G401.6 (cell line): ENCODE measurements at regions not wholly inside any gene's neighbourhood (a gene's known extent, or its start where the extent isn't known, plus 50 kb on each side); places are given as distances from the start of the nearest gene placed in this dataset.
"Not testable (repeated sequence)": the region's sequence is repeated elsewhere in the genome, so short reads cannot be mapped to it uniquely, and the experiment has no call there.

Source experiments
- FAIRE-seq: peaks from 2 replicates; lab custom pipeline; 2012; peaks lifted over from hg19 to GRCh38; lab: Jason Lieb, UNC

DNA sequence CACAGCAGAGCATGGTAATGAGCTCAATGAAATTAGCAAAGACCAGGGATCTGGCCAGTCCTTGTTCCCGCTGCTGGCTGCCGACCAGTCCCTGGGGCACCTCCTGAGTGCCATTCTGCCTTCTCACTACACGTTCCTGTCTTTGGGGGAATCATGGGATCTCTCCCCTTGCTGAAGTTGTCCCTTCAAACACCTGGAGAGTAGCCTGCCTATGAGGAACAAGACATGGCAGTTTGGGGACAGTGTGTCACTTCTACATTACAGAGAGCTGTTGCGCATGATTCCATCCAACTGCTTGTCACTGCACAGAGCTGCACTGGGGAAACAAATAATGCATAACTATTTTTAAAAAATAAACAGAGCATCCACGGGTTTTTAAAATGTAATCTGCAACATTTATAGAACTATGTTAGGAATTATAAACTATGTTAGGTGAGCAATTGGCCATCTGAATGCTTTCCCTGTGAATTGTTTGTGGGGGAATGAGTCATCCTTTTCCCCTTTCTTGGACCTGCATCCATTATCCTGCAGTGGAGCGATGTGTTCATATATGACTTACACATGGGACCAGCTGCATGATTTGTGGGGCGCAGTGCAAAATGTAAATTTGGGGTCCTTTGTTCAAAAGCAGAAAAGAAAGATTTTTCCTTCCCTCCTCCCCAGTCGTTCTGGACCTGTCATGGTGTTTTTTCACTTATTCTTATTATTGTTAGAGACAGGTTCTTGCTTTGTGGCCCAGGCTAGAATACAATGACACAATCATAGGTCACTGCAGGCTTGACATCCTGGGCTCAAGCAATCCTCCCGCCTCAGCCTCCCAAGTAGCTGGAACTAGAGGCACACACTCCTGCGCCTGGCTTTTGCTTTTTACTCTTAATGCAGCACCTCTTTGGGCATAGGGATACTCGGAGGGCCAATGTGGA lies 115.0 kb upstream of the TBL1X start:
- FAIRE-seq, result no peak

DNA sequence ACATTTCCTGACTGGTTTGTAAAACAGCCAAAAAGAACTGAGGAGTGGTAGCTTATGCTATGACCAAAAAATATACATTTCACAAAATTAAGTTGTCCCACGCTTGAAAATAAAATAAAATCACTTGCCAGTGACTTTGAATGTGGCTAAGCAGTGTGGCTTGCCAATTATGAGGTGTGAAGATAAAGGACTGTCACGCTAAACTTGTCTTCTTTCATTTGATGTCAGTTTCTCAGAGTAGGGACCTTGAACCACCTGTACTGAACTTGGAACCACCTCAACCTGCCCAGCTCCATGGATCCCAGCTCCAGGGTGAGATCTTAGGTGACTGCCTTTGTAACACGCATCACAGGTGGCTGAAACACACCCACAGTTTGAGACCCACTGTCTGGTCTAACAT lies 113.7 kb upstream of the TBL1X start:
- FAIRE-seq, result no peak

DNA sequence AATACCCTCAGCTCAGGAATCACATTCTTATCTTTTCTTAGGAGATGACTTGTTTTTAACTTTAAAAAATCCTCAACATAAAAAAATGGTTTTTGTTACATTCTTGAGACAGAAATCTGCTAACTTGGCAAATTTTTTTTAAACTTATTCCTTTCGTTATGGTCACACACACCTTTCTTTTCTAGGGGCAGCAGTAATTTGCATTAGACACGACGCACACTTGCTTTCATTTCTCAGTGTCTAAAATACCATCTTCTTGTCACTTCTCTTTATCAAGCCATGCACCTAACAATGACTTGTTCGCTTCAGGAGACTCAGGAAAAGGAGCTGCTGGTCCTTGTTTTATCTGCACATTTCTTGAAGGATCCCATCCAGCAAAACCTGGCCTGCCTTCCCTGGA lies 112.6 kb upstream of the TBL1X start:
- FAIRE-seq, result no peak

DNA sequence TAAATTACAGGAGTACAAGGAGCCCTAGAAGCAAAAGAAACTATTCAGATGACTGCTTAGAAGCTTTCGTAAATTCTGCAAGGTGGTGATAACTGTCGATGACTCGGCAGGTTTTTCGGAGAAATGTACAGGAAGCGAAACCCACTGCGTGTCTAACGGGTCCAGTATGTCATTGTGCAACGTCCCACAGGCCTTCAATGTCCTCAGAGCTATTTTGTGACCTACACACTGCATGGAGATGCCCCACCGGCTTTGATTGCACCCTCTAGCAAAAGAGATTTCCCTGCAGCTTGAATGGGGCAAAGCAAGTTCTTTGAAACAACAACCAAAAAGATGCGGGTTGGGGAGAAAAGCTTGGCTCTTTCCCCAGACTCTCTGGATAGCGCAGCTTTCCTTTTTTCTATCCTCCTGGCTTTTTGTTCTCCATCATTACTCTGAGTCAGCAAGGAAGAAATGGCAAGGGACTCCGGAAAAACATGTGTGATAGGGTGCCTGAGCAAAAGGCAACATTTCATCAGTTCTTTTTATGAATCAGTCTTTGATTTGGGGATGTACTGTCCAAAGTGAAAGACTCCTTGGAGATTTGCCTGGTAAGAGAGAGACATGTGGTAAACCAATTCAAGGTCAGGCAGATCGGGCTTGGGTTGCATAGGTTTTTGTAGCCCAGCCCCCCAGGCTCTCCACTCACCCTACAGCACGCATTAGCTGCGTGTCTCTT lies 112.0 kb upstream of the TBL1X start:
- no peak for FAIRE-seq

DNA sequence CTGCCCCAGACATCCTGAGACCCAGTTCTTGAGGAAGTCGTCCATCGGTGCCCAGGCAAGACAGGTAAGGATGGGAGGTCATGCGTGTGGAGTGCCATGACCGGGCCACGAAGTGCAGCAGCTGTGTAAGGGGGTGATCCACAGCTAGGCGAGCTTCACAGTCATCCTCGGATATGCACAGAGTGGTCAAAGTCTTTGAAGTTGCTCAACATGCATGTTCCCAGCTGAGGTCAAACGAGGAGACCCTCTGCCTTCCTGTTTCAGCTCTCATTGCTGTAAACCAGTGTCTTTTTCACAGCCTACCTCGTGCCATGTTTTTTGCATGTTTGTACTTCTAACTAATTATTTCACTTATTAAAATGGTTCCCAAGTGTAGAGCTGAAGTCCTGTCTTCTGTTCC lies 109.9 kb upstream of the TBL1X start:
- no peak for FAIRE-seq

DNA sequence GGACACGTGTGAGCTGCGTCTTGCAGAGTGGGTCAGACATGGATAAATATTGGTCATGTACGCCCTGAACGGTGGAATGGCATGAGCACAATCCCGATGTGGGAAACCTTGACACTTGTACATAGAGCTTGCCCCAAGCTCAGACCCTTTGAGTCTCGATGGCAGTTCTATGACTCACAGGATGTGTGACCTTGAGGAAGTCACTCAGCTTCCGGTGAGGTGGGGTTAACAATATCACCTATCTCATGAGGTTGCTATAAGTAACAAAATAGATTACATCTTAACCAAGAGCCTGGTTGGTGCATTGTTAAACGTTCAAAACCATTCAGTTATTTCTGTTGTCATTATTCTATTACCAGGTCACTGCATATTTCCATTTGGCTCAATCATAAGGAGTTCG lies 109.1 kb upstream of the TBL1X start:
- FAIRE-seq, result no peak

DNA sequence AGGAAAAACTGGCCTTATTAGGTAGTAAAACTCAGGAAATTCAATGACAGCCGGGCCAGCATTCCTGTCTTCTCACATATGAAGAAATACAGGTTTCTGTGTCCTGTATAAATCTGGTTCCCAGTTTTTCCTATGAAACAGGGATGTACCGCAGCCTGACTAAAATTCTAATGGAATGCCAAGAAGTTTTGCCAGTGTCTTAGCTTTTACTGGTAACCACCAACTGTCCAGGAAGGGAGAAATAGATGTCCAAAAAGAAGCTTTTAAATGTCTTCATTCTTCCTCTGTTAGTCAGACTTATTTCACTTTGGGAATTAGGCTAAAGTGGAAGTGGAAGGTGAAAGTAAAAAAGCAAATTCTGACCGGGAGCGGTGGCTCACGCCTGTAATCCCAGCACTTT lies 108.0 kb upstream of the TBL1X start:
- no peak for FAIRE-seq

DNA sequence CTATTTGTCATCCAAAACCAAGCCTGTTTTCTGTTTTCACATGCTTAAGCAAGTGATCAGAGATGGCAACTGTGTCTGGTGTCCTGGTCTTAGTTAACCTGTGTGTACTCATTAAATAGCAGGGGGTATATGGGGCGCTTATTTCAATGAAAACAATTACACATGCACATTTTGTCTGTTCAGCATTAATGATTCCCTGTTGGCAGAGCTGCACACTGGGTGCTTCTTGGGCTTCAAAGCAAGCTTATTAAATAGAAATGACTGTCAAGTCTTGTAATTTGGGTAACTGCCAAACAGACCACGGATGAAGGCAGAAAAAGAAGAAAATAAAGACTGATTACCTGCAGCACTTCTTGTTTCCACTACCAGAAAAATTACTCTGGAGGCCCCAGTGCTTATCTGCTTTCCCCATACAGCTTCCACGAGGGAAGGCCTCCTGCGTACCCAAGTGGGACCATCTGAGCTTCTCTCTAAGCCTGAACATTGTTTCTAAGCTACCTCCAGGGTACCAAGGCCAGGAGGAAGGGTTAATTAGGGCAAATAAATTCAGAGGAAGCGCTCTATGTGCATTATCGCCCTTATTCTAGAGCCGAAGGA lies 107.2 kb upstream of the TBL1X start:
- no peak for FAIRE-seq

DNA sequence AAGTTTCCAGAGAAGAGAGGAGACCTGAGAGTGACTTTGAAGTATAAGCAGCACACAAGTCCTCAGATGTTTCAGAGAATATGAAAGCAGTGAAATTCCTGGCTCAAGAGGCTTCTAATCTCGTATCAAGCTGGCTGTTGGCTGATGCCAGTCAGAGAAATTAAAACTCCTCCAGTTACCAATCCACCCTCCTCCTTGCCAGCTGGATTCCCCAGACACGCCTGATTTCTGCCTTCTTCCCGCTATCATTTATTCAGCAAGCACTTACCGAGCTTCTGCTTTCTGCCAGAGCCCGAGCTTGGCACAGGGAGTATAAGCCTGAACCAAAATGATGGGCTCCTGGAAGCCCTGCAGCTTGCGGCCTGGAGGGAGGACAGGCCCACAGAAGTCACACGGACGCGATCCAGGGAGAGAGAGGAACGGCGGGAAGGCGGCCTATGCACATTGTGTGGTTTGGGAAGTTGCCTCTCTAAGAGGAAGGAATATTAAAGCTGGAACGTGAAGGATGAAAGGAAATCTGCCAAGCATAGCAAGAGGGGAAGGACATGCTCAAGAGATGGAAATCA lies 102.4 kb upstream of the TBL1X start:
- FAIRE-seq, result no peak

DNA sequence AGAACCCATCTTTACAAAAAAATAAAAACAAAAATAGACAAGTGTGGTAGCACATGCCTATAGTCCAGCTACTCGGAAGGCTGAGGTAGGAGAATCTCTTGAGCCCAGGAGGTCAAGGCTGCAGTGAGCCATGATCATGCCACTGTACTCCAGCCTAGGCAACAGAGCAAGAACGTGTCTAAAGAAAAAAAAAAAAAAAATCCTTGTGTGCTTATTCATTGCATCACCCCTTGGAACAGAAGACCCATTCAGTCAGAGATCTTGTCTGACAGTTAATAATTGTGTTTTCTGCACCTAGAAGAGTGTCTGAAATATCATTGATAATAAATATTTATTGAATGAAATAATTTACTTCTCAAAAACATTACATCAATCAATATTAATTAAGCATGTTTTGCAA lies 97.4 kb upstream of the TBL1X start:
- no peak for FAIRE-seq

DNA sequence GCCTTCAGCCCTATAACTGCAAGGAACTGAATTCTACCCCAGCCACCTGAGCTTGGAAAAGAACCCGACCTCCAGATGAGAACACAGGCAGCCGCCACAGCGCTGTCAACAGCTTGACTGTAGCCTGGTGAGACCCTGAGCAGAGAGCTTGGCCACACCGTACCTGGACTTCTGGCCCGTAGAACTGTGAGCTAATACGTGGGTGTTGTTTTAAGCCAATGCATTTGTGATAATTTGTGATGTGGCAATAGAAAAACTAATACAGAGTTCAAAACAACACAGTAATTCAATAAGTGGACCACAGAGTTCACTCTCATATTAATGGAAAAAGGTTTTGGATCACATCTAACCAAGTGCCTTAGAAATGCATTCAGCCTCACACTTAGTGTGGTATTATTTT lies 96.6 kb upstream of the TBL1X start:
- no peak for FAIRE-seq

DNA sequence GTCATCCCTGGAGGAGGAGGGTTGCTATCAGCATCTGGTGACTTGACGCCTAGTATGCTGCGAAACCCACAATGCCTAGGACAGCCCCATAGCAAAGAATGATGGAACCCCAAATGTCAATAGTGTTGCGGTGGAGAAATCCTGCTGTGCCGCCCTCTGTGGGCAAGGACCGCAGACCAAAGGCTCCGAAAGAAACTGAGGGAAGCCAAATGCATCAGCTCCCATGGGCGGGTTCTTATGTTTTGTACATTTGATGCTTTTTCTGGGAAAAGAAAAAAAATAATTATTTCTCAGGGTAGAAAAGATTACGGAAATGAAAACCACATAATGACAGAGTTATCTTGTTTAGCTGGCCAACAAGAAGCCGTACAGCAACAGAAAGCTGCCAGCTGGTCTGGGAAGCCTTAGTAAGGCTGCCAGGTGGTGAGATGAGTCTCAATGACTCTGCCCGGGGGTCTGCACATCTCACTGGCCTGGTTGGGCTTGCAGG lies 95.0 kb upstream of the TBL1X start:
- FAIRE-seq, result no peak

DNA sequence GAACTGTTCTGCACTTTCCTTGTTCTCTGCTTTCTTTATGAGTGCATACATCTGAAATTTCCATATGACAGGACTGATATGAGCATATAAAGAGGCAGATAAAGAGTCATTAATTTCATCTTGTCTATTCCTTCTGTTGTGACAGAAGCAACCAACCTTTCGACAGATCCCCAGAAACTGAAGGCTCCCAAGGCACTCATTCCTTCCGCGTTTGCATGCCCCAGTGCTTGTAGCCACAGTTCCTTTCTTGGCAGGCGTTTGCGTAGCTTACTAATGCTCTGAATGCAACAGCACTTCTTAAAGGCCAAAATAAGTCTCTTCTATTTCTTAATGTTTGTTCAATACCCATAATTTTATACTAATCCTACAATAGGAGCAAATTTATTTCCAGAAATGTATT lies 94.0 kb upstream of the TBL1X start:
- no peak for FAIRE-seq

DNA sequence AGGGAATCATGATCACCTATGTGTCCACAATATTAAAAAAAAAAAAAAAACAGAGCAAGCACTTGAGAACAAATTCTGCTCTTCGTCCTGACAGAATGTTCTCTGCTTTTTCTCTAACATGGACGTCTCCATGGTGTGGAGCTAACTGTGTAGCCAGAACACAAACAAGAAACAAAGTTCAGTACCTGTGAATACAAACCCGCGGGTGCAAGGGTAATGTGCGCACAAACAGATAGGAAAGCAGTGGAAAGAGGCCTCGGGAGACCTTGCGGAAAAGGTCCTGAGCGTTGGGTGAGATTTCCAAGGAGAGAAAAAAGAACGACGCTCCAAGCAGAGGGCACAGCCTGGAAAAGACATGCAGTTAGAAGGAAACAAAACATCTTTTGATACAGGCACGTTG lies 92.0 kb upstream of the TBL1X start:
- FAIRE-seq, result no peak

DNA sequence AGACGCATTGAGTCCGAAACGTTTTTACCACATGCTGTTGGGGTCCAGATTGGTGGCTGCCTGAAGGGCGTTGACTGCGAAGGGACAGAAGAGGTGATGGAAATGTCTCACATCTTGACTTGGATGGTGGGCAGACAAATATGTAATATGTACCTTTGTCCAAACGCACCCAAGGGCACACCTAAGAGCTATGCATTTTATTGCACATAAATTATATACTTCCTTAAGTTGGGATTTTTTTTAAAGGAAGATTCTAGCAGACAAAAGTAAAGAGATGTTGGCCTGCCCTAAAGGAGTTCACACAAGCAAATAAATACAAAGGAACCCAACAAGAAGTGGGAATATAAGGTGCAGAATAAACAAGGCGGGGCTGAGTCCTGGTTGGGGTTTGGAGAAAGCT lies 91.1 kb upstream of the TBL1X start:
- no peak for FAIRE-seq

DNA sequence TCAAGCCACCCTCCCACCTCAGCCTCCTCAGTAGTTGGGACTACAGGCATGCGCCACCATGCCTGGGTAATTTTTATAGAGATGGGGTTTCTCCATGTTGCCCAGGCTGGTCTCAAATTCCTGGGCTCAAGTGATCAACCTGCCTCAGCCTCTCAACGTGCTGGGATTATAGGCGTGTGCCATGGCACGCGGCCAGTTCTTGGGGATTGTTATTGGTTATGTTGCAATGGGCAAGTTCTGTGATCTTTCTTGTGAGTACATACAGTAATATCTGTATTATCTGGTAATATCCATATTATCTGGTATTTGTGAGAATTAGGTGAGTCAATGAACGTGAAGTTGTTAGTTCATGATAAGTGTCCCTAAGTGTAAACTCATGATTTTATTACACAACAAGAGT lies 90.3 kb upstream of the TBL1X start:
- FAIRE-seq, result no peak

DNA sequence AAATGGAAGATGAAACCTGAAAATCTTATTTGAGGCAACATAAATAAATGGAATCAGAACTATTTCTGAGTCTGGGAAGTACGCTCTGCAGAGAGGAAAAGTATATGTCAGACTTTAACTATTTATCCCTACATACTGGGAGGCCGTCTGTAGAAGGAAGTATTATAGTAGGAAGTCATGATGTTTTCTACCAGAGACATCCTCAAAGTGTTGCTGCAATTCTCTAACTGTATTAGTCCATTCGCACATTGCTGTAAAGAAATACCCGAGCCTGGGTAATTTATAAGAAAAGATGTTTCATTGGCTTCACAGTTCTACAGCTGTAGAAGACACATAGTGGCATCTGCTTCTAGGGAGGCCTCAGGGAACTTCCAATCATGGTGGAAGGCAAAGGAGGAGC lies 88.7 kb upstream of the TBL1X start:
- FAIRE-seq, result no peak

DNA sequence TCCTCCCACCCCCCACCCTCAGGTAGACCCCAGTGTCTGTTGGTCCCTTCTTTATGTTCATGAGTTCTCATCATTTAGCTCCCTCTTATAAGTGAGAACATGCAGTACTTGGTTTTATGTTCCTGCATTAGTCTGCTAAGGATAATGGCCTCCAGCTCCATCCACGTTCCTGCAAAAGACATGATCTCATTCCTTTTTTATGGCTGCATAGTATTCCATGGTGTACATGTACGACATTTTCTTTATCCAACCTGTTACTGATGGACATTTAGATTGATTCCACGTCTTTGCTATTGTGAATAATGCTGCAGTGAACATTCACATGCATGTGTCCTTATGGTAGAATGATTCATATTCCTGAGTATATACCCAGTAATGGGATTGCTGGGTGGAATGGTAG lies 87.6 kb upstream of the TBL1X start:
- FAIRE-seq, result not testable (repeated sequence)

DNA sequence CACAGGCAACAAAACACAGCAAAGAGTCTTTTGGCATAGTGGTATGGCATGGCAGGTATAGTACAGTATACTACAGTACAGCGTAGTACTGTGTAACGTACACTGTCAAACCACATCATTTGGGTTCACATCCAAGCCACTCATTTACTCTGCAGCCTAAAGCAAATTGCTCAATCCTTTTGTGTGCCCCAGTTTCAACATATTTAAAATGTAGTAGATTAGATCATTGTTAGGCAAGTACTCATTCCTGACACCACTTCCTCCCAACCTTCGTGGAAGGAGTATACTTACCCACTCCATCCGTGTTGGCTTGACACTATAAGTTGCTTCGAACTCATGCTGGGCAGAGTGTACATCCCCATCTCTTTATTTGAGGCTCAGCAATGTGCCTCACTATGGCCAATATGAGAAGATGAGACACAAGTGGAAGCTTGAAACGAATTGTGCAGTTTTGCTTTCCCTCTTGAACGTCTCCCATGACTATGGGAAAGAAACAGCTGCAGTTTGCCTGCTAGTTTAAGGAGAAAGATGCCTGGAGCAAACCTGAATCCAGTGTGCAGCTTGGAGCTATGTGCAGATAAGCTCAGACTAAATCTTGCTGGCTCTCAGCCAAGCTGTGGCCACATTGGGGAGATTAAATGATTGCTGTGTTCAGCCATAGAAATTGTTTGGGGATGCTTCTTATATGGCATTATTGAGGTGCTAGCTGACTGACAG lies 85.7 kb upstream of the TBL1X start:
- FAIRE-seq, result no peak

DNA sequence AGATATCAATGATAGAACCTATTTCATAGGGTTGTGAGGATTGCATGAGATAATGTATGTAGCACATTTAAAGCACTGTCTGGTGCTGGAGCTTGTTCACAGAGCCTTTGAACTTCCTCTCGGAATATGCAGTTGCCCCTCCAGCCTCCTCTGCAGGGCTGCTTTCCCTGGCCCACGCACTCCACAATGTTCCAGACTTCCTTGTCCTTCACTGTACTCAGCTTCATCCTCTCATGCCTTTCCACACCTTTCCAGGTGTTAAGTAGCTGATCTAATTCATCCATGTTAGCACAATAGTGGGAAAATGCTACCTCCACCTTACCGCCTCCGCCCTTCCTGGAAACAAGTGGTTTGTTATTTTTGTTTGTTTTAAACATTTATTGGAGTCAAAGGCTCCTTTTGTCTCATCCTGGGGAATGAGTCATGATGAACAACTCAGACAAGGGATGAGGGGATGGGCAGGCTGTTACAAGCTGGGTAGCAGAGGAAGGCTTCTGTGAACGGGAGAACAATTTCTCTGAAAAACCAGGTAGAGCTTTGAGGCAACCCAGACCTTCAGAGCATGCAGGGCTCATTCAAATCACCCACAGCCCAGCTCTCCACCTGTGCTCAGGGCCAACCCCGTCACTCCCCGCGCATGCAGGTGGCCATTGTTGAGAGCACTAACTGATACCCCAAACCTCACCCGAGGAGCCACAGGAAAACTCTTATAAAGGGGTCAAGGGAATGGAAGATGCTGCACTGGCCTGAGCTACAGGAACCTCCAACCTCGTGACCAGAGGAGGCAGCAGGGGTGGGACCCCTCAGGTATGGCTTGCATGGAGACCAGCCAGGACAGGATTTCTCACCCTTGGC lies 84.9 kb upstream of the TBL1X start:
- FAIRE-seq, result no peak

DNA sequence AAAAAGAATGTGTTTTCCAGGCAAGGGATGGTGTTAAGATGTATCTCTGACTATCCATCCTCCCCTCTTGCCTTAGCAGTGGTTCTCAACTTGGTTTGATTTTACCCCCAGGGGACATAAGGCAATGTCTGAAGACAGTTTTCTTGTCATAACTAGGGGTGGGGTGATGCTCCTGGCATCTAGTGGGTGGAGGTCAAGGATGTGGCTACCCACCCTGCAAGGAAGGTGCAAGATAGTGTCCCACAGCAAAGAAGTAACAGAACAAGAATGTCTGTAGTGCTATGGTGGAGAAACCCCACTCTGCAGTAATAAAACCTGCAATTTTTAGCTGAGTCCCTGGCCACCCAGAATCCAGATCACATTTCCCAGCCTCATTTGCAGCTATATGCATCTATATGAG lies 81.2 kb upstream of the TBL1X start:
- no peak for FAIRE-seq
